ENCODE measurements at regions not wholly inside any gene's neighbourhood (a gene's known extent, or its start where the extent isn't known, plus 50 kb on each side); places are given as distances from the start of the nearest gene placed in this dataset.
"Not testable (repeated sequence)": the region's sequence is repeated elsewhere in the genome, so short reads cannot be mapped to it uniquely, and the experiment has no call there.

GRCh38 chr19:20432266-20432842, 133.2 kb downstream of the ZNF737 start:
- H3K4me1 ChIP-seq (ENCODE audit: insufficient read depth, low read length); H3K36me3 ChIP-seq (ENCODE audit: insufficient read depth, low read length); H3K9me3 ChIP-seq (ENCODE audit: low read length); H3K9ac ChIP-seq (ENCODE audit: low read length); H3K27me3 ChIP-seq (ENCODE audit: control insufficient read depth in 1 of 2, insufficient read depth in 2 of 2, low read length in 2 of 2); H3K4me3 ChIP-seq (ENCODE audit: low read depth in 1 of 2, low read length in 2 of 2); H3K27ac ChIP-seq (ENCODE audit: low read depth, low read length): not testable (repeated sequence)

- no peaks in the 10 kb centered on the region for H3K9me3 ChIP-seq (ENCODE audit: low read length)
- no peaks in the 10 kb centered on the region for H3K4me1 ChIP-seq (ENCODE audit: insufficient read depth, low read length)
- H3K9ac ChIP-seq (ENCODE audit: low read length), result no peak overlapping the region
- H3K36me3 ChIP-seq (ENCODE audit: insufficient read depth, low read length), result no peaks in the 10 kb centered on the region
- H3K27me3 ChIP-seq (ENCODE audit: control insufficient read depth in 1 of 2, insufficient read depth in 2 of 2, low read length in 2 of 2), result no peaks in the 10 kb centered on the region
- H3K4me3 ChIP-seq (ENCODE audit: low read depth in 1 of 2, low read length in 2 of 2), result no peak overlapping the region
- H3K27ac ChIP-seq (ENCODE audit: low read depth, low read length), result no peak overlapping the region
Measured at GRCh38 chr19:20431826-20432225, 133.8 kb downstream of the ZNF737 start.

DNA sequence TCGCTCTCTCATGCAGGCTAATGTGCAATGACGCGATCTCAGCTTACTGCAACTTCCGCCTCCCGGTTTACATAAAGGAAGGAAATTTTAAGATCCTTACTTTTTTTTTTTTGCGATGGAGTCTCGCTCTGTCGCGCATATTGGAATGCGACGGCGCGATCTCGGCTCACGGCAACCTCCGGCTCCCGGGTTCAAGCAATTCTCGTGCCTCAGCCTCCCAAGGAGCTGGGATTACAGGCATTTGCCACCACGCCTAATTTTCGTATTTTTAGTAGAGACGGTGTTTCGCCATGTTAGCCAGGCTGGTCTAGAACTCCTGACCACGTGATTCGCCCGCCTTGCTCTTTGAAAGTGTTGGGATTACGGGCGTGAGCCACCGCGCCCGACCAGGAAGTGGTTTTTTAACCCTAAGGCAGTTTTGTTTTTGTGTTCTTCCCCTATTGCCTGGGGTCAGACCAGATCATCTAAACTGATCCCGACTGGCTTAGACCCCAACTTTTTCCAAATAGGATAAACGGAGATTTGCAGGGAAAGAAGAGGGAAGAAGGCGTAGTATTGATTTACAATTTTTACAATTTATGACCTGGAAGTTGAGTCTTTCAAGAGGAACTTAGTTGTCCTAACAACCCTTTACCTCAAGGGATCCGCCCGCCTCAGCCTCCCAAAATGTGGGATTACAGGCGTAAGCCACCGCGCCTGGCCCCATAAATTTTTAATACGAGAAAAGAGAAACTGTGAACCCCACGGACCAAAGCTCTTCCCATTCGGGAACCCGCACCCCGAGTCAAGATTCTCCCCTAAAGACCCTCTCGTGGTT, 142.0 kb downstream of the ZNF737 start:
- Histone ChIP-seq H3K9ac (ENCODE audit: low read length) (peak overlapping the region; percentile 27), H3K36me3 (ENCODE audit: insufficient read depth, low read length) (peaks cover 4% of the 10 kb centered on the region), H3K4me1 (ENCODE audit: insufficient read depth, low read length) (peaks cover 4% of the 10 kb centered on the region), H3K9me3 (ENCODE audit: low read length) (no peaks in the 10 kb centered on the region), H3K4me3 (ENCODE audit: low read depth in 1 of 2, low read length in 2 of 2) (peak overlapping the region; percentile 80 to 84), H3K27ac (ENCODE audit: low read depth, low read length) (peak overlapping the region; percentile 73), H3K27me3 (ENCODE audit: control insufficient read depth in 1 of 2, insufficient read depth in 2 of 2, low read length in 2 of 2) (no peaks in the 10 kb centered on the region)

DNA sequence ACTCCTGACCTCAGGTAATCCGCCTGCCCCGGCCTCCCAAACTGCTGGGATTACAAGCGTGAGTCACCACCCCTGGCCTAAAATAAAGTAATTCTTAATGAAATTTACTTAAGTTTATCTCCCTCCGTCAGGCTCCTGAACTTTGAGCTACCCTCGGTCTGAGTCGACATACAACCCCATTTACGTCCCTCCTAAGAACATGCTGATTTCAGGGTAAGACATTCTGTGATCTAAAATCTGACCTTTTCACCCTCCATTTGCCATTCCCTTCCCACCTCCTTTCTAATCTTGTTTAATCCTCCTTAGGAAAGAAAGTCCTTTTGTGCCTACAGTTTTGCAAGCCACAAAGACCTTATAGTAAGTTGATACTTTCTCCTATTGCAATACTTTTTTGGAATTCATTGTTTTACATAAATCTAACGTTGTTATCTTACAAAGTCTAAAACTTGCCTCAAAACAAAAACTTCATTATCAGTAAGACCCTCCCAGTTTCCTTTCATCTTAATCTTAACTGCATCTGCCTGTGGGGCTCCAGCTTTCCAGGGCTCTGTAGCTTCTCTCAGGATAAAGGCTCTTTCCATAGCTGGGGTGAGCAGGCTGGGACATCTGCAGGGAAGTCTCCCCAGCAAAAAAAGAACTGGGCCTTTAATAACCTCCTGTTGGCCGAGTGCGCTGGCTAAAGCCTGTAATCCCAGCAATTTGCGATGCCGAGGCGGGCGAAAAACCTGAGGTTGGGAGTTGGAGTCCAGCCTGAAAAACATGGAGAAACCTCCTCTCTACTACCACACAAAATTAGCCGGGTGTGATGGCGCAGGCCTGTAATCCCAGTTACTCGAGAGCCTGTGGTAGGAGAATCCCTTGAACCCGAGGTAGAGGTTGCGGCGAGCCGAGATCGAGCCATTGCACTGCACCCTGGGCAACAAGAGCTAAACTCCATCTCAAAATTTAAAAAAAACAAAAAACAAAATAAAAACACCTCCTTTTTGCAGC, 143.1 kb downstream of the ZNF737 start:
- H3K36me3 ChIP-seq (ENCODE audit: insufficient read depth, low read length), result peaks cover 4% of the 10 kb centered on the region
- H3K4me1 ChIP-seq (ENCODE audit: insufficient read depth, low read length), result peaks cover 4% of the 10 kb centered on the region
- H3K4me3 ChIP-seq (ENCODE audit: low read depth in 1 of 2, low read length in 2 of 2), result peak overlapping the region in 1 of 2 donors; percentile 84
- no peaks in the 10 kb centered on the region for H3K9me3 ChIP-seq (ENCODE audit: low read length)
- no peak overlapping the region for H3K9ac ChIP-seq (ENCODE audit: low read length)
- no peaks in the 10 kb centered on the region for H3K27me3 ChIP-seq (ENCODE audit: control insufficient read depth in 1 of 2, insufficient read depth in 2 of 2, low read length in 2 of 2)
- H3K27ac ChIP-seq (ENCODE audit: low read depth, low read length), result no peak overlapping the region

DNA sequence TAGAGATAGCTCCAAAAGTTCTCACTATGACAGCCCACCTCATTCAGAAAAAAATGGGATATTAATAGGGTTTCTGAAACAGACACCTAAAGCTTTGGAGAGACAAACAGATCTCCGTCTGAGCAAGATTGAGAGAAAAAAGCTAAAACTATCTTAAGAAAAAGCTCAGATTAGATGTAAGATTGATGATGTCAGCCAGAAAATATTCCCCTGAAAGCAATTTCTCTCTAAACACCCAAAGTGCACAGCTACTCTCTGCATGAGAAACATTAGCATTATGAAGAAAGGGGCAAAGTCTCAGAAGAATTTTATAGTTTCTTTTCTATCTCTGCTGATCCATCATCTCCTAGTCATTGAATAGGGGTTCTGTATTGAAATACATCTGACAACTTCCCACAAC, 148.9 kb downstream of the ZNF737 start:
- no peak overlapping the region for H3K9ac ChIP-seq (ENCODE audit: low read length)
- no peak overlapping the region for H3K4me3 ChIP-seq (ENCODE audit: low read depth in 1 of 2, low read length in 2 of 2)
- peaks cover 4% of the 10 kb centered on the region for H3K36me3 ChIP-seq (ENCODE audit: insufficient read depth, low read length)
- no peak overlapping the region for H3K27ac ChIP-seq (ENCODE audit: low read depth, low read length)
- no peaks in the 10 kb centered on the region for H3K27me3 ChIP-seq (ENCODE audit: control insufficient read depth in 1 of 2, insufficient read depth in 2 of 2, low read length in 2 of 2)
- no peaks in the 10 kb centered on the region for H3K9me3 ChIP-seq (ENCODE audit: low read length)
- H3K4me1 ChIP-seq (ENCODE audit: insufficient read depth, low read length), result no peaks in the 10 kb centered on the region

- no peaks in the 10 kb centered on the region for H3K27me3 ChIP-seq (ENCODE audit: control insufficient read depth in 1 of 2, insufficient read depth in 2 of 2, low read length in 2 of 2)
- no peak overlapping the region for H3K4me3 ChIP-seq (ENCODE audit: low read depth in 1 of 2, low read length in 2 of 2)
- no peak overlapping the region for H3K27ac ChIP-seq (ENCODE audit: low read depth, low read length)
- H3K36me3 ChIP-seq (ENCODE audit: insufficient read depth, low read length), result no peaks in the 10 kb centered on the region
- no peaks in the 10 kb centered on the region for H3K4me1 ChIP-seq (ENCODE audit: insufficient read depth, low read length)
- H3K9ac ChIP-seq (ENCODE audit: low read length), result no peak overlapping the region
- no peaks in the 10 kb centered on the region for H3K9me3 ChIP-seq (ENCODE audit: low read length)
Measured at GRCh38 chr19:20414120-20414519, 151.5 kb downstream of the ZNF737 start.

- no peaks in the 10 kb centered on the region for H3K27me3 ChIP-seq (ENCODE audit: control insufficient read depth in 1 of 2, insufficient read depth in 2 of 2, low read length in 2 of 2)
- no peak overlapping the region for H3K4me3 ChIP-seq (ENCODE audit: low read depth in 1 of 2, low read length in 2 of 2)
- no peak overlapping the region for H3K27ac ChIP-seq (ENCODE audit: low read depth, low read length)
- H3K9me3 ChIP-seq (ENCODE audit: low read length), result no peaks in the 10 kb centered on the region
- no peaks in the 10 kb centered on the region for H3K4me1 ChIP-seq (ENCODE audit: insufficient read depth, low read length)
- no peaks in the 10 kb centered on the region for H3K36me3 ChIP-seq (ENCODE audit: insufficient read depth, low read length)
- H3K9ac ChIP-seq (ENCODE audit: low read length), result no peak overlapping the region
Measured at GRCh38 chr19:20413705-20414104, 151.9 kb downstream of the ZNF737 start.

- H3K27ac ChIP-seq (ENCODE audit: low read depth, low read length), result no peak overlapping the region
- H3K9me3 ChIP-seq (ENCODE audit: low read length), result no peaks in the 10 kb centered on the region
- H3K4me3 ChIP-seq (ENCODE audit: low read depth in 1 of 2, low read length in 2 of 2), result no peak overlapping the region
- no peaks in the 10 kb centered on the region for H3K27me3 ChIP-seq (ENCODE audit: control insufficient read depth in 1 of 2, insufficient read depth in 2 of 2, low read length in 2 of 2)
- H3K36me3 ChIP-seq (ENCODE audit: insufficient read depth, low read length), result no peaks in the 10 kb centered on the region
- H3K4me1 ChIP-seq (ENCODE audit: insufficient read depth, low read length), result no peaks in the 10 kb centered on the region
- H3K9ac ChIP-seq (ENCODE audit: low read length), result no peak overlapping the region
Measured at GRCh38 chr19:20412846-20413245, 152.7 kb downstream of the ZNF737 start.

DNA sequence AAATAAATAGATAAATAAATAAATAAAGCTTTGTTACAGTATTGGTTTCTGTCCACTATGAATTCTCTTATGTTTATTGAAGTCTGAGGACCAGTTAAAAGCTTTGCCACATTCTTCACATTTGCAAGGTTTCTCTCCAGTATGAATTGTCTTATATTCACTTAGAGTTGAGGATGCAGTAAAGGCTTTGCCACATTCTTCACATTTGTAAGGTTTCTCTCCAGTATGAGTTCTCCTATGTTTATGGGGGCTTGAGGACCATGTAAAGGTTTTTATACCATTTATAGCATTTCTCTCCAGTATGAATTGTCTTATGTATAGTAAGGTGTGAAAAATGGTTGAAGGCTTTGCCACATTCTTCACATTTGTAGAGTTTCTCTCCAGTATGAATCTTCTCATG, 168.3 kb downstream of the ZNF737 start:
- Histone ChIP-seq H3K36me3 (ENCODE audit: insufficient read depth, low read length) (no peaks in the 10 kb centered on the region), H3K27me3 (ENCODE audit: control insufficient read depth in 1 of 2, insufficient read depth in 2 of 2, low read length in 2 of 2) (no peaks in the 10 kb centered on the region), H3K9ac (ENCODE audit: low read length) (no peak overlapping the region), H3K9me3 (ENCODE audit: low read length) (peaks cover 17% of the 10 kb centered on the region), H3K27ac (ENCODE audit: low read depth, low read length) (no peak overlapping the region), H3K4me3 (ENCODE audit: low read depth in 1 of 2, low read length in 2 of 2) (no peak overlapping the region), H3K4me1 (ENCODE audit: insufficient read depth, low read length) (no peaks in the 10 kb centered on the region)

- no peaks in the 10 kb centered on the region for H3K4me1 ChIP-seq (ENCODE audit: insufficient read depth, low read length)
- H3K9ac ChIP-seq (ENCODE audit: low read length), result no peak overlapping the region
- no peak overlapping the region for H3K27ac ChIP-seq (ENCODE audit: low read depth, low read length)
- peaks cover 8% of the 10 kb centered on the region for H3K9me3 ChIP-seq (ENCODE audit: low read length)
- H3K4me3 ChIP-seq (ENCODE audit: low read depth in 1 of 2, low read length in 2 of 2), result no peak overlapping the region
- H3K36me3 ChIP-seq (ENCODE audit: insufficient read depth, low read length), result no peaks in the 10 kb centered on the region
- H3K27me3 ChIP-seq (ENCODE audit: control insufficient read depth in 1 of 2, insufficient read depth in 2 of 2, low read length in 2 of 2), result no peaks in the 10 kb centered on the region
Measured at GRCh38 chr19:20388706-20389225, 176.8 kb downstream of the ZNF737 start.

DNA sequence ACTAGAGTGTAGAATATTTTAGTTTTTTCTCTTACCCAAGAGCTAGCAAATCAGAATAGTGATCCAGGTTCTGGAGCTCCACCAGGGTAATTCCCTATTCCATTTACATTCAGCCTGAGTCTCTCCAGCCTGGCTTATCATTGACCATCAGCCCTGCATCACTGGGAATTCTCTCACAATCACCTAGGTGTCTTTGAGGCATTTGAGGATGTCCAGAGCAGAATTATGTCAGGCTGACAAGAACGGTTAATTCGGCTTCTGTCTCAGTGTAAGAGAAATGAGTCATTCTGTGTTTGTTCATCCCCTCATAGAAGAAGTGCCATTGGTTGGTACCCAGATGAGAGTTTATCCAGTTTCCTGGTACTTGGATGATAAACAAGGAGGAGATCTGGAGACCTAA, 180.5 kb downstream of the ZNF737 start:
- no peaks in the 10 kb centered on the region for H3K27me3 ChIP-seq (ENCODE audit: control insufficient read depth in 1 of 2, insufficient read depth in 2 of 2, low read length in 2 of 2)
- no peaks in the 10 kb centered on the region for H3K9me3 ChIP-seq (ENCODE audit: low read length)
- no peak overlapping the region for H3K4me3 ChIP-seq (ENCODE audit: low read depth in 1 of 2, low read length in 2 of 2)
- no peak overlapping the region for H3K9ac ChIP-seq (ENCODE audit: low read length)
- no peaks in the 10 kb centered on the region for H3K36me3 ChIP-seq (ENCODE audit: insufficient read depth, low read length)
- no peaks in the 10 kb centered on the region for H3K4me1 ChIP-seq (ENCODE audit: insufficient read depth, low read length)
- no peak overlapping the region for H3K27ac ChIP-seq (ENCODE audit: low read depth, low read length)

Data from muscle layer of colon (tissue), 2 donors.